ENCODE measurements at regions not wholly inside any gene's neighbourhood (a gene's known extent, or its start where the extent isn't known, plus 50 kb on each side); places are given as distances from the start of the nearest gene placed in this dataset.
"Not testable (repeated sequence)": the region's sequence is repeated elsewhere in the genome, so short reads cannot be mapped to it uniquely, and the experiment has no call there.

- DNase-seq = no peak
These were observed 598.3 kb upstream of the BCHE start for GRCh38 chr3:166435469-166436057.

- no peak for DNase-seq
These were observed 595.8 kb upstream of the BCHE start for GRCh38 chr3:166433060-166433459.

GRCh38 chr3:166425900-166426611 is 588.8 kb upstream of the BCHE start:
- DNase-seq = no peak

GRCh38 chr3:166425021-166425420 is 587.8 kb upstream of the BCHE start:
- DNase-seq = no peak

- not testable (repeated sequence) for DNase-seq
These were observed 586.7 kb upstream of the BCHE start for GRCh38 chr3:166423824-166424513.

GRCh38 chr3:166422556-166422955 is 585.3 kb upstream of the BCHE start:
- no peak for DNase-seq

- no peak for DNase-seq
These were observed 582.8 kb upstream of the BCHE start for GRCh38 chr3:166420071-166420470.

- no peak for DNase-seq
These were observed 568.7 kb upstream of the BCHE start for GRCh38 chr3:166405896-166406295.

GRCh38 chr3:166405465-166405864 is 568.2 kb upstream of the BCHE start:
- DNase-seq = no peak

- DNase-seq = no peak
These were observed 553.1 kb upstream of the BCHE start for GRCh38 chr3:166390303-166390702.

GRCh38 chr3:166388321-166388720 is 551.1 kb upstream of the BCHE start:
- no peak for DNase-seq

GRCh38 chr3:166372571-166373106 is 535.4 kb upstream of the BCHE start:
- no peak for DNase-seq

GRCh38 chr3:166367947-166368533 is 530.8 kb upstream of the BCHE start:
- no peak for DNase-seq

GRCh38 chr3:166362698-166363097 is 525.5 kb upstream of the BCHE start:
- DNase-seq = no peak

- DNase-seq = no peak
These were observed 523.5 kb upstream of the BCHE start for GRCh38 chr3:166360720-166361119.

GRCh38 chr3:166351461-166351860 is 514.2 kb upstream of the BCHE start:
- DNase-seq = no peak

- no peak for DNase-seq
These were observed 503.5 kb upstream of the BCHE start for GRCh38 chr3:166340604-166341266.

- no peak for DNase-seq
These were observed 487.2 kb upstream of the BCHE start for GRCh38 chr3:166324401-166324800.

- no peak for DNase-seq
These were observed 485.2 kb upstream of the BCHE start for GRCh38 chr3:166322391-166322790.

GRCh38 chr3:166307756-166308350 is 470.6 kb upstream of the BCHE start:
- DNase-seq = no peak

GRCh38 chr3:166304584-166304983 is 467.4 kb upstream of the BCHE start:
- no peak for DNase-seq

- no peak for DNase-seq
These were observed 466.5 kb upstream of the BCHE start for GRCh38 chr3:166303681-166304080.

GRCh38 chr3:166302331-166302730 is 465.1 kb upstream of the BCHE start:
- no peak for DNase-seq
